Bronchial epithelial cell (primary cell): ENCODE measurements at regions not wholly inside any gene's neighbourhood (a gene's known extent, or its start where the extent isn't known, plus 50 kb on each side); places are given as distances from the start of the nearest gene placed in this dataset.

Experiments
- DNase-seq: peaks from one replicate; pipeline ENCODE4 v3.0.0-alpha.2; 2010; ENCODE audit warnings: low read depth
- FAIRE-seq: peaks from 2 replicates; lab custom pipeline; 2011; peaks lifted over from hg19 to GRCh38; lab: Jason Lieb, UNC
- H3K27me3 ChIP-seq: 2 replicates; pipeline ENCODE4 v1.5.1; 2011; ENCODE audit warnings: low read length; ENCODE audit not compliant: control insufficient read depth, insufficient read depth
- H3K36me3 ChIP-seq: 2 replicates; pipeline ENCODE4 v1.5.1; 2011; ENCODE audit warnings: low read length; ENCODE audit not compliant: control insufficient read depth, insufficient read depth
- H3K4me3 ChIP-seq: 2 replicates; pipeline ENCODE4 v1.5.1; 2011; ENCODE audit warnings: mild to moderate bottlenecking, low read depth, low read length, control low read depth
- CTCF ChIP-seq: IDR thresholded peaks from 2 replicates; pipeline ENCODE4 v1.5.1; 2011; ENCODE audit warnings: mild to moderate bottlenecking, moderate library complexity, low read length, control low read depth, inconsistent platforms; ENCODE audit not compliant: insufficient read depth, severe bottlenecking

- no peak overlapping the region for H3K4me3 ChIP-seq
- no peak for TF ChIP-seq CTCF
- DNase-seq (no peak), FAIRE-seq (no peak)
- H3K27me3 ChIP-seq = no peaks in the 10 kb centered on the region
- no peaks in the 10 kb centered on the region for H3K36me3 ChIP-seq
Observed at GRCh38 chr18:34542625-34543024, 167.5 kb upstream of the DTNA start.

- no peak for DNase-seq
- no peak for FAIRE-seq
- no peak for TF ChIP-seq CTCF
Observed at GRCh38 chr18:34543356-34543755, 166.7 kb upstream of the DTNA start.

GRCh38 chr18:34543945-34544344 is 166.2 kb upstream of the DTNA start:
- DNase-seq (no peak), FAIRE-seq (no peak)
- H3K4me3 ChIP-seq = no peak overlapping the region

More at GRCh38 chr18:34543356-34543755, 166.7 kb upstream of the DTNA start:
- Histone ChIP-seq H3K27me3 (no peaks in the 10 kb centered on the region), H3K36me3 (no peaks in the 10 kb centered on the region), H3K4me3 (no peak overlapping the region)

GRCh38 chr18:34544930-34545329 is 165.2 kb upstream of the DTNA start:
- TF ChIP-seq CTCF = no peak
- H3K36me3 ChIP-seq = no peaks in the 10 kb centered on the region
- FAIRE-seq (peak; percentile 79), DNase-seq (no peak)
- no peak overlapping the region for H3K4me3 ChIP-seq
- no peaks in the 10 kb centered on the region for H3K27me3 ChIP-seq

More at GRCh38 chr18:34543945-34544344, 166.2 kb upstream of the DTNA start:
- TF ChIP-seq CTCF = no peak
- no peaks in the 10 kb centered on the region for H3K27me3 ChIP-seq
- no peaks in the 10 kb centered on the region for H3K36me3 ChIP-seq

- Histone ChIP-seq H3K4me3 (no peak overlapping the region), H3K36me3 (no peaks in the 10 kb centered on the region), H3K27me3 (no peaks in the 10 kb centered on the region)
- TF ChIP-seq CTCF = no peak
- DNase-seq = no peak
- no peak for FAIRE-seq
Observed at GRCh38 chr18:34548120-34548972, 161.8 kb upstream of the DTNA start.
